LNCaP clone FGC (cell line): ENCODE measurements at regions not wholly inside any gene's neighbourhood (a gene's known extent, or its start where the extent isn't known, plus 50 kb on each side); places are given as distances from the start of the nearest gene placed in this dataset.

Source experiments
- DNase-seq: peaks from one replicate; pipeline ENCODE4 v3.0.0-alpha.2; 2011; ENCODE audit warnings: low read depth
- H3K4me3 ChIP-seq: 2 replicates; pipeline ENCODE4 v1.5.1; 2011; ENCODE audit warnings: mild to moderate bottlenecking, low read depth, low read length, control low read depth
- CTCF ChIP-seq: IDR thresholded peaks from 2 replicates; pipeline ENCODE4 v1.5.1; 2012; ENCODE audit warnings: mild to moderate bottlenecking; ENCODE audit not compliant: control insufficient read depth, insufficient read depth; ENCODE audit errors: extremely low read depth

- DNase-seq = no peak
- H3K4me3 ChIP-seq = no peak overlapping the region
- no peak for TF ChIP-seq CTCF
Observed at GRCh38 chr15:95298729-95299128, 1031.8 kb upstream of the NR2F2 start.

DNA sequence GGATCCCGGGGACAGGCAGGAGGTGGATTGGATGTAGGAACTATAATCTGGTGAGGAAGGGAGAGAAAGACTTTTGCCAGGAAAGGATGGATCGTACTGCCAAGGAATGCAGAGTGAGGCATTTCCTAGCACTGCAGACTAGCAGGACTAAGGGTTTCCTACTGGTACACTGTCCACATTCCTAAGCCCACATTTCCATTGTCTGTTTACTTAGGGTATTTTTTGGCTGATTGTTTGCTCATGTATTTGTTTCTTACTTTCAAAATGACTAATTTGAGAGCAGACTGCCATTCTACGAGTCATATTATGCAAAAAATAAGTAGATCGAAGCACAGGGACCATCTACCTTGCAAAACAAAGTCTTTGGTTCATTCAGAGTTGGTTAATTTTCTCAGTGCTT is 1029.5 kb upstream of the NR2F2 start:
- TF ChIP-seq CTCF = no peak
- DNase-seq = no peak
- no peak overlapping the region for H3K4me3 ChIP-seq

GRCh38 chr15:95302206-95302605 is 1028.3 kb upstream of the NR2F2 start:
- no peak for DNase-seq
- H3K4me3 ChIP-seq = no peak overlapping the region
- TF ChIP-seq CTCF = no peak

- no peak for TF ChIP-seq CTCF
- DNase-seq = no peak
- H3K4me3 ChIP-seq = no peak overlapping the region
Observed at GRCh38 chr15:95302809-95303208, 1027.7 kb upstream of the NR2F2 start.

DNA sequence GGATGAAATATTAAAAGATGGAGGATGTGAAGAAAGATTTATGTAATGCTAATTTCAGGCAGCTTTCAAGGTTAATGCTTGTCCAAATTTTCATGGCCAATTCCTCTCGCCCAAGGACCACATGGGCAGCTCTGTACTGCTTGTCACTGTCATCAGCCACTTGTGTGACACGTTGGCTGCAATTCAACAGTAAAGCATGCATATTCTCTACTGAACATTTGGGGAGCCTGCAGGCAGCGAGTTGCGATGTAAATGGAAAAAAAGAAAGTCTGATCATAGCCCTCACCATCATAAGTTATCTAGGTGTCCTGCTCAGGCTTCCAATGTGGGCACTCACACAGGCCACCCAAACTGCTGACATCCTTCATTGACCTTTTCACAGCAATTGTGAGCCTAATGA is 1026.8 kb upstream of the NR2F2 start:
- DNase-seq = no peak
- H3K4me3 ChIP-seq = no peak overlapping the region
- no peak for TF ChIP-seq CTCF

GRCh38 chr15:95304151-95304946 is 1026.2 kb upstream of the NR2F2 start:
- DNase-seq = no peak
- no peak overlapping the region for H3K4me3 ChIP-seq
- no peak for TF ChIP-seq CTCF

GRCh38 chr15:95304947-95305400 is 1025.5 kb upstream of the NR2F2 start:
- TF ChIP-seq CTCF = no peak
- H3K4me3 ChIP-seq = no peak overlapping the region
- DNase-seq = no peak
